ENCODE measurements at regions not wholly inside any gene's neighbourhood (a gene's known extent, or its start where the extent isn't known, plus 50 kb on each side); places are given as distances from the start of the nearest gene placed in this dataset.
A peak's percentile ranks its signal among the peaks of the same experiment; 100 is the strongest.

- peak; percentile 51 for ATAC-seq
- DNase-seq = peak in 1 of 2 donors; percentile 7
- intact Hi-C loops (cut with DNase I, micrococcal nuclease) = no loop called here
Measured at GRCh38 chr18:26708806-26709716, 156.4 kb downstream of the AQP4 start.

DNA sequence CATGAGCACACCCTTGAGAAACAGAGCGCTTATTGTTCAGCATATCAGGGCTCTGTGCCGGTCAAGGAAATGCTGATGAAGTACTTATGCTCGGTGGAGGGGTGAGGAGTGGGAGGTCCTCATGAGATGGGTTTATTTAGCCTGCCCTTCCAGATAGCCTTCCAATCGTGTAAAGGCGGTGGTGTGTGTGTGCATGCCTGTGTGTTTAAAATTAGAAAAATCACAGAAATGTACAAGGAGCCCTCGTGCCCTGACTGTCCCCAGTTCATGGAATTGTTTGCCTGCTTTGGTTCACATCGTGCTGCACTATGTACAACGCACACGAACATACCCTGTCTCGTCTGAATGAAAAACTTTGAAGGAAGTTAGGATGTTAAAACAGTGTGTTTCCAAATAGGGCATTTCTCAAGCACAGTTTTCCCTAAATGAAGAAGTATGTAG lies 158.6 kb downstream of the AQP4 start:
- peak; percentile 40 for ATAC-seq
- DNase-seq = no peak

DNA sequence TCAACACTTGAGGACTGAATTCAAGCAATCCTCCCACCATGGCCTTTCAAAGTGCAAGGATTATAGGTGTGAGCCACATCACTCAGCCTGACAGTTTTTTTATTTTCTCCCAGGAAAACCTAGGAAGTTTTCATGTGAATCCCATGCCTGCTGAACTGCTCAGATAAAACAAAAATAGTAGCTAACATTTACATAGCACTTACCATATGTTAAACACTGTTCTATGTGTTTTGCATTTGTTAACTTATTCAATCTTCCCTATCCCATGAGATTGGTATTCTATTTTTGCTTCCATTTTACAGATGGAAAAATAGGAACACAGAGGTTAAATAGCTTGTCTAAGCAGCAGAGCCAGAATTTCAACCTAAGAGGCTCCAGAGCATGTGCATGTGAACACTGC lies 157.4 kb upstream of the KCTD1 start:
- intact Hi-C loops (cut with DNase I, micrococcal nuclease) = no loop called here
- ATAC-seq = no peak
- no peak for DNase-seq

More for the DNA sequence above, 158.6 kb downstream of the AQP4 start:
- intact Hi-C loops (cut with DNase I, micrococcal nuclease) = no loop called here

GRCh38 chr18:26703170-26703930 lies 155.0 kb upstream of the KCTD1 start:
- DNase-seq (peak; percentile 53 to 56), ATAC-seq (peak; percentile 85)
- intact Hi-C loops (cut with DNase I, micrococcal nuclease) = no loop called here

- no peak for DNase-seq
- intact Hi-C loops (cut with DNase I, micrococcal nuclease) = no loop called here
- no peak for ATAC-seq
Measured at GRCh38 chr18:26702086-26702485, 153.7 kb upstream of the KCTD1 start.

DNA sequence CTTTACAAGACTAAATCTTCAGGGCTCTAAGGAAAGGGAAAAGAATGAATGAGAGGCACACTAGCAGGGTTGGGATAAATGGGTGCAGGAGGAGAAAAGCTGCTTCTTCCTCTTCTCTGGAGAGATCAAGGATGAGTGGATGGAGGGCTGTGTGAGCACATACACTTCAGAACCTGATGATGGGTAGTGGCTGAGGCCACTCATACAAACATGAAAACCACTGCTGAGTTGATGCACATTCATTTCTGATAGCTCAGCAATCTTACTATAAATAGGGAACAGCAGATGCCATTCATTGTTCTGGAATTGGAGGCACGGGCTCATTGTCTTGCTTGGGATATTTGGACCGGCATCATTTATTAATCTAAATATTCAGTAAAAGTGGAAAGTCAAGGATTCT lies 152.4 kb upstream of the KCTD1 start:
- ATAC-seq = no peak
- intact Hi-C loops (cut with DNase I, micrococcal nuclease) = no loop called here
- no peak for DNase-seq

- no peak for ATAC-seq
- intact Hi-C loops (cut with DNase I, micrococcal nuclease) = no loop called here
- DNase-seq = no peak
Measured at GRCh38 chr18:26700201-26700600, 151.8 kb upstream of the KCTD1 start.

- DNase-seq (no peak), ATAC-seq (no peak)
- intact Hi-C loops (cut with DNase I, micrococcal nuclease) = no loop called here
Measured at GRCh38 chr18:26697186-26697884, 149.0 kb upstream of the KCTD1 start.

- DNase-seq (no peak), ATAC-seq (no peak)
- intact Hi-C loops (cut with DNase I, micrococcal nuclease) = no loop called here
Measured at GRCh38 chr18:26696786-26697185, 148.4 kb upstream of the KCTD1 start.

GRCh38 chr18:26696308-26696707 lies 148.0 kb upstream of the KCTD1 start:
- DNase-seq (peak in 1 of 2 donors; percentile 10), ATAC-seq (peak; percentile 38)

DNA sequence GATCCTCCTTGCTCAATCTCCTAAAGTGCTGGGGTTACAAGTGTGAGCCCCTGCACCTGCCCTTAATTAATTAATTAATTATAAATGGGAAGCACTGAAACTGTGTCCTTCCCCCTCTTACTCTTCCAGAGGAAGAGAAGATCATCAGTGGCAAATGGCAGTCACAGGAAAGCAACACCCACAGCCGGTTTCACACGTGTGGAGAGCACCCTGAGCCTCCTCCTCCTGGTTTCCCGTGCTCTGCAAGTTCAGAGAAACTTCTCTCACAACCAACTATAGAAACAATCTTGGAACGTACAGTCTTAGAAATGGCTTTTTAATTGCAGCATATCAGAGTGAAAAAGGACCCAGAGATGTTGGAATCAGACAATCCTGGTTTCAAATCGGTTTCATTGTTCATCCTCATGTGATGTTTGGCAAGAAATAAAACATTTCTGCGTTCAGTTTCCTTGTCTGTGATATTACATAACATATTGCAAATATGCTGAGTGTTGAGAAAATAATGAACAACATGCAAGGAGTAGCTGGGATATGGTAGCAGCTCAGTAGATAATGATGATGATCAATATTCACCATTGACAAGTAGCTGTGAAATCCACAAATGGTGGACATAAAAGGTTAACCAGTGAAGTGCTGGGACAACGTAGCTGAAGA lies 141.0 kb upstream of the KCTD1 start:
- no peak for ATAC-seq
- intact Hi-C loops (cut with DNase I, micrococcal nuclease) = no loop called here
- DNase-seq = no peak

More at GRCh38 chr18:26696308-26696707, 148.0 kb upstream of the KCTD1 start:
- intact Hi-C loops (cut with DNase I, micrococcal nuclease) = no loop called here

- intact Hi-C loops (cut with DNase I, micrococcal nuclease) = no loop called here
- DNase-seq (no peak), ATAC-seq (no peak)
Measured at GRCh38 chr18:26686532-26686931, 138.2 kb upstream of the KCTD1 start.

DNA sequence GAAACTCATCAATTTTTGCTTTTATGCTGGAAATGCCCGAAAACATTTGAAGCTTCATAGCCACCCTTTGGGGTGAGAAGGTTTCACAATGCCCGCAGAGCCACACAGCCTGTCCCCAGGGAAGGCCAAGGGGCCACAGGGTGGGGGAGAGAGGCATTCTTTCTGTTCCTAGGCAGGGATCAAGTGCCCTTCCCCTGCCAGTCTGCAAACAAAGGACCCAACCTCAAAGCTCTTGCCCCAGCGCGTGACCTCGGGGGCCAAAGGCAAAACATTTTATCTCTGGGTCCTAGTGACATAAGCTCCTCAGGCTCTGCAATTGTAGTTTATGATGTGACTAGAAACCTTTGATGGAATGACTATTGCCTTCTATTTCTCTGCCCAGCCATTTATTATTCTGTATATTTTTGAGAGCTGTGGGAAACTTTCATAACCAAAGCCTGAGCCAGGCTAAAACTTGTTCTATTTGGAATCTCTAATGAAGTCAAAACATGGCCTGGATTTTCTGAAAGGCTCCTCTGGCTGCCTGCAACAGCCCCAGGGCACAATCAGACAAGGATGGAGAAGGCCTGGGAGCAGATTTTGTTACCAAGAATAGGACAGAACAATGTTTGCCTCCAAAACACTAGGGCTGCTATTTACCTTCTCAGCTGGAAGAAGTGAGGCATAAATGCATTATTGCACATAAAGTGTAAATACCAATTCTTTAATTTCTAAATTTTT lies 137.2 kb upstream of the KCTD1 start:
- ATAC-seq = no peak
- DNase-seq = no peak
- intact Hi-C loops (cut with DNase I, micrococcal nuclease) = no loop called here

DNA sequence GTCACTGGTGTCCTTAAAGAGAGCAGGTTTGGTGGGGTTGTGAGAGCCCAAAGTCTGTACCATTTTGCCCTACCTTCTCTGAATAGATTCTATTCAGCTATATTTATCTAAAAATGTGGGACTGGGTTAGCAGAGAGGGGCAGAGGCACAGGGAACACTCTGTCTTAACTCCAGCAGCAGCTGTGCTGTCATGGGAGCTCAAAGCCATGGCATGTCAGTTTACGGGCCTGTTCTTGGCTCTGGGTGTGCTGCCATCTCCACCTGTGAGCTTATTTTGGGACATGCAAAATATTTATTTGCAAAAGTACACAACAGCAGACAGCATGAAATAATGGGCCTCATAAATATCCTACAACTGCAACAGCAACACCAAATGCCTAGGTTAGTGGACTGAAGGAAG lies 129.6 kb upstream of the KCTD1 start:
- no peak for DNase-seq

GRCh38 chr18:26667046-26667445 lies 118.7 kb upstream of the KCTD1 start:
- ATAC-seq = no peak
- intact Hi-C loops (cut with DNase I, micrococcal nuclease) = no loop called here
- DNase-seq = no peak

More for the DNA sequence above, 129.6 kb upstream of the KCTD1 start:
- ATAC-seq = no peak
- intact Hi-C loops (cut with DNase I, micrococcal nuclease) = no loop called here

GRCh38 chr18:26662996-26663395 lies 114.6 kb upstream of the KCTD1 start:
- intact Hi-C loops (cut with DNase I, micrococcal nuclease) = no loop called here
- no peak for ATAC-seq
- no peak for DNase-seq

- DNase-seq (no peak), ATAC-seq (peak; percentile 53)
- intact Hi-C loops (cut with DNase I, micrococcal nuclease) = loop anchor here in 1 of 2 donors (10.0 kb wide), 1 partner anchor 113 kb away; the partner anchor contains the start of gene KCTD1
Measured at GRCh38 chr18:26657631-26658581, 109.6 kb upstream of the KCTD1 start.
